HG03521 (cell line): ENCODE measurements at regions not wholly inside any gene's neighbourhood (a gene's known extent, or its start where the extent isn't known, plus 50 kb on each side); places are given as distances from the start of the nearest gene placed in this dataset.

ENCODE experiments used
- ATAC-seq: cut with Tn5 transposase; IDR thresholded peaks from one replicate; pipeline ENCODE4 v1.9.1; 2021; ENCODE audit warnings: mild to moderate bottlenecking, moderate library complexity; ENCODE audit not compliant: unreplicated experiment

DNA sequence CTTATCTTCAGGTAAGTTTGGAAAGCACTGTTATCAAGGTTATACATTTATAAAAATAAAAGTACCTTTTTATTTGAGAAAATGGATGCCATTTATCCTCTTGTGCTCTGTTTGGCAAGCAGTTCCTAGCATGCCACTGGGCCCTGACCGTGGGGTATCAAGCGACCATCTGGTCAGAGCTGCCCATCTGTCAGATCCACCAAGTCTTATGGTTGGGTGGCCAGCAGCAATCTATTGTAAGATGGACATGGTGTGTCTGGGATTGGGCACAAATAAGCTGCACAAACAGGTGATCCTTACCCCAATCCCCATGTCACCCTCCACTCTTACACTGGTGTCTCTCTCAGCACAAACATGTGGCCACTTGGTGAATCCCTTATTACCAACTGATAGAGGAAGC lies 178.5 kb downstream of the DLEU7 start:
- ATAC-seq: no peak

DNA sequence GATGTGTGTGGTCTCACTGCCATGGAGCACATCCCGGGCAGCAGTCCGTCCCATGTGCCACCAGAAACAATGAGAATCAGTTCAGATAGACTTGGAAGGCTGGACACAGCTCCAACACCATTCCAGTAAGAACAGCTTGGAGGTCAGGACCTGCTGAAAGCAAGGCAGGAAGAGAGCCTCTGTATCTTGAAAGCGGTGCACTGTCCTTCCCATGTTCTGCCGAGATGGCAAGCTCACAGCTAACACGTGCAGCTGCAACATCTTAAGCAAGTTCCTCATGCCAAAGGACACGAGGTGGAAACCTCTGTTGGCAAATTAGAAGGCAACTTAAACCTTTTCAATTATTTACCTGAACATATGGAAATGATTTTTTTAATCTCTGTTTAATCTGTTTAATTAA lies 175.4 kb downstream of the DLEU7 start:
- ATAC-seq: no peak

DNA sequence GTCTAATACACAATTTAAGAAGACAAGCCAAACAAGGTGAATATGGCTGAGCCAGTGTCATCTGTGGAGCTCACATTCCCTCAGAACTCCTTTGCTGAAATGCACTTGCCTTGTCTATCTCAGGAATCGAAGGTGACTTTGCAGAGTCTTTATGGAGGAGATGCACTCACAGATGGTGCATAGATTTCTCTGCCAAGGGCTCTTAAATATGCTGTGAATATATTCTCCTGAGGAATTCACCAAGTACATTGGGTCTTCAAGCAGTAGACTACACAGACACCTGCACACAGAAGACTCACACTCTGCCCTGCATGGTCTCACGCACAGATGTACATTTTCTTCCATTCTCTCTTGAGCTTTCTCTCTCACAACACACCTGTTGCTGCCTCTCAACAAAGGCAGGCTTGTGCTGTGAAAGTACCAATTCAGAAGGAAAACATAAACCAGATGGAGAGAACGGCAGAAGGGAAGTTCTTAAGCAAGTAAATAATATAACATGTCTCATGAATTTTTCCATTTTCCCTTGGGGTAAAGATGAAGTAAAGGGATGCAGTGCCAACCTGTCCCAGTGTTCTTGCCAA lies 174.7 kb downstream of the DLEU7 start:
- no peak for ATAC-seq

DNA sequence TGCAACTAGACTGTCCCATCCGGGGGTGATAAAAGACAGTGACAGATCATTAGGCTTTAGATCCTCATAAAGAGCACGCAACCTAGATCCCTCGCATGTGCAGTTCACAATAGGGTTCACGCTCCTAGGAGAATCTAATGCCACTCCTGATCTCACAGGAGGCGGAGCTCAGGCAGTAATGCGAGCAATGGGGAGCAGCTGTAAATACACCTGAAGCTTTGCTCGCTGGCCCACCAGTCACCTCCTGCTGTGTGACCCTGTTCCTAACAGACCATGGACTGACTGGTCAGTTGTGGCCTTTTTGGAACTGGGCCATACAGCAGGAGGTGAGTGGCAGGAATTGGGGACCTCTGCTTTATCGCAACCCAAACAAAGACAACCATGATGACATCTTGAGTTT lies 173.2 kb downstream of the DLEU7 start:
- no peak for ATAC-seq

DNA sequence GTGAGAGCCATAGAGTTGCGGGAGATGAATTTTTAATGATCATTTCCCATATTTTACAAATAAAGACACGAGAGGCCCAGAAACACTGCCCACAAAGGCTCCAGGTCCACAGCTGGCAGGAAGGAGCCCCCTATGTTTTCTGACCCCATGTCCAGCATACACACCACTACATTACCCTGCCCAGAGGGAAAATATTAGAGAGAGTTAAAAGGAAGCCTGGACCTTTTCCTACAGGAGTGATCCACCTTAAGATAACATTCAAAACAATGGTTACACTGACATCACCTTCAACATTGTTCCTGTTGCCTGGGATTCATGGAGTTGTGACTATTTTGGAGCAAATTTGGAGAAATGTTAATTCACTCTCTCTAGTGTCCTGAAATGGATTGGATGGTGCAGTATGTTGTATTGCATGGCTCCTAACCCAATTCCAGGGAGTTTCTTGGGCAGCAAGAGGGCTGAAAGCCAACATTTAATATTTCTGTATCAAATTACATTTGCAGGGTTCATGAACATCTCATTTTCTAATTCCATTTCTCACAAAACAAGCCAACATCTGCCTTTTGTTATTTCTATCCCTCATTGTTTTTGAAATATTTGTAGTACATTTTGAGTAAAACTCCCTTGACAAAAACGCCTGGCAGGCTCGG lies 172.5 kb downstream of the DLEU7 start:
- ATAC-seq: no peak

DNA sequence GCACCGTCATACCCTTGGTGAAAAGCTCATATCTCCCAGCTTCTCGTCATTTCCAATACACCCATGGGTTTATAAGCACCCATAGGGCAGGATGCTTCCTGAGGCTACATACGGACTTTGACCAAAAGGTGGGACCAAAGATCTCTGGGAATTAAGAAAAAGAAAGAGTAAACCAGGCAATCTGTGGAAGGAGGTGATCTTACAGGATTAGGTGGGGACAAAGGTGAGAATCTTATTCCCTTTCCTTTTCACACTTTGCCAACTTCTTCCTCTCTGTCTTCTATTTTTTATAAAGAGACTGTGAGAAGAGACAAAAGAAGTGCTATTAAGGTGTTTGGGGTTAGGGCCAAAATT lies 172.0 kb downstream of the DLEU7 start:
- ATAC-seq: no peak

DNA sequence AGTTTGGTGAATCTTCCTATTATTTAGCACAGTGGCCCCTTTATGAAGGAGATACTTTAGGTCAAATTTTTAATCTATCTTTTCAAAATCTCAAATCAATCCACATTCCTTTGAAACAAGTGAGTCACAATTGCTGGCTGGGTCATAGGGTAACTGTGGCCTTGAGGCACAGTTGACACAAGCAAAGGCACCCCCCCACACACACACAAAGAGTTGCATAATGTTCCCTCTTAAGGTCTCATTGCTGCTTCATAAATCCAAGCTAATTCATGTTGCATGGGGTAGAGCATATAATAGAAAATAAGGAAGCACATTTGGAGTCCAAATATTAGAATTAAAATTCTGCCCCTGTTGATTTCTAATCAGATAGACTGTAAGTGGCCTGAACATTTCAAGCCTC lies 171.5 kb downstream of the DLEU7 start:
- ATAC-seq: no peak

DNA sequence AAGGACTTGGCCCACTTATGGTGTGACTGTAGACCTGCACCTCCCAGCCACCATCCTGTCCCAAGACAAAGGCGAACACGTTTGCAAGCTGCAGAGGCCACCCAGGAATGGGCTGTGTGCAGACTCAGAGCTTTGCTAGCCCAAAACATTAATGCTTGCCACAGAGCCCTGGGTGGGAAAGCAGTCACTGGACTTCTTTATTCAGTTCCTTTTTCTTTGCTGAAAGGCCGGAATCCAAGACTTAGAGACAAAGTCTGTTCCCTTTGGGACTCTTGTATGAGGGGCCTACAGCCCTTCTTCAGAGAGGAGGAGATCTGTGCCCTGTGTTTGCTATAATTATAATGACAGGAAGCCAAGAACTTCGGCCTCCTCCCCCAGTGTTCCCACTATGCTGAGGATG lies 167.8 kb downstream of the DLEU7 start:
- ATAC-seq: no peak

DNA sequence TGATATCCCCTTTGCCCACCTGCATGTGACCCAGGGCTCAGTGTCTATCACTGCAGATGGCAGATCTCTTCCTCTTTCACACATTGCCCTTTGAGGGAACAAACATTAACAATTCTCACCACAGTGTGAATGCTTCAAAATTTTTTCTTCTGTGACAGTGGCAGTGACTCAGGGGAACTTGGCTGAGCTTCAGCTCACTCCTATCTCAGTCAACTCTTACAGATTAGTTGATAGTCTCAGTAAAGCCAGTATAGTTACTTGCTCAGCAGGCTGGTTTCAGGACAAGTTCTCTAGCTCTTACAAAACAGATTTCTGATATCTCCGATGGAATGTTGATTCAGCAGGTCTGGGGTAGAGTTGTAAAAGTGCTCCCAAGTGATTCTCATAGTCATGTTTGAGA lies 166.9 kb downstream of the DLEU7 start:
- no peak for ATAC-seq

DNA sequence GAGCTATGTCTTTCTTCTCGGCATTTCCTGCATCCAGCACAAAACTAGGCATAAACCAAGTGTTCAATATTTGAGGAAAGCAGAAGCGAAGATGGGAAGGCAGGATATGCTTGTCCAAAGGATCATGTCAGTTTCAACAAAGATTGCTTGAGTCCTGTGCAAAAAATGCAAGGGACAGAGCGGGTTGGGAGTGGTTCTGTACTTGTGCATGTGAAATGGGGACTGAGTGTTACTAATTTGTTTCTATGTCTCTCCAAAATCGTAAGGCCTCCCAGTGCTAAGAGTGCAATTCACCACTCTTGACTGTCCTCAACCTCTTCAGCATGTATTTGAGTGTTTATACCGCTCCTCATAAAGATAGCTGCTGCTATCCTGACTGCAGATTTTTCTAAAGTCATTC lies 166.2 kb downstream of the DLEU7 start:
- no peak for ATAC-seq

DNA sequence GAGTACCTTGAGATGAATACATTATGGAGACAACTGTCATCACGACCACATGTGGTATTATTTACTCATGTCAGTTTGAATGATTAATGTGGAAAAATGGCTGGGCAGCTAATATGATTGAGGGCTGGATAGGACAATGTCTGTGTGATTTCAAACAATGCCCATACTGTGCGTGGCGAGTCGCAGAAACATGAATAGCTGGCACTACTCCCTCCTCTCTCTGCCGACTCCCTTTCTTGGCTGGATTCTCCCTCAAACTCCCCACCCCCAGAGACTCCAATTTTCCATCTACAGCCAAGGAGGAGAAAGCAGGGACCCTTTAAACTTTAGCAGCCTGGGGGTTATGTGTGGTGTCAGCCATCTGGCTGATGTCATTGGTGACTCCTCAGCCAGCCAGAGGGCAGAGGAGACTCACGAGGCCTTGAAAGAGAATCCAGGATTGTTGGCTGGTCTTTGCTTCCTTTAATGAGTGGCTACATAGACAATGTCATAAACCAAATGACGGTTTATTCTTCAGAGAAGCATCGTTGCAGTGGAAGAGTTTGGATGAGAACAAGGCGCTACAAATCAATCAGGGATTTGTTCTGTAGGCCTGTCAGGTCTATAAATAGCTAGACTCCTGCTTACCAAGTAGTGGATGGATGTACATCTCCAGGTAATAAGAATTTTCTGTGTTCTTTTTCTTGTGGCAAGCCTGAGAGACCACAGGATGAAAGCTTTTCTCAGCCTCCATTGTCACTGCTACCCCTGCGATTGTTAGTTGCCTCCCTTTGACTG lies 165.6 kb downstream of the DLEU7 start:
- no peak for ATAC-seq

DNA sequence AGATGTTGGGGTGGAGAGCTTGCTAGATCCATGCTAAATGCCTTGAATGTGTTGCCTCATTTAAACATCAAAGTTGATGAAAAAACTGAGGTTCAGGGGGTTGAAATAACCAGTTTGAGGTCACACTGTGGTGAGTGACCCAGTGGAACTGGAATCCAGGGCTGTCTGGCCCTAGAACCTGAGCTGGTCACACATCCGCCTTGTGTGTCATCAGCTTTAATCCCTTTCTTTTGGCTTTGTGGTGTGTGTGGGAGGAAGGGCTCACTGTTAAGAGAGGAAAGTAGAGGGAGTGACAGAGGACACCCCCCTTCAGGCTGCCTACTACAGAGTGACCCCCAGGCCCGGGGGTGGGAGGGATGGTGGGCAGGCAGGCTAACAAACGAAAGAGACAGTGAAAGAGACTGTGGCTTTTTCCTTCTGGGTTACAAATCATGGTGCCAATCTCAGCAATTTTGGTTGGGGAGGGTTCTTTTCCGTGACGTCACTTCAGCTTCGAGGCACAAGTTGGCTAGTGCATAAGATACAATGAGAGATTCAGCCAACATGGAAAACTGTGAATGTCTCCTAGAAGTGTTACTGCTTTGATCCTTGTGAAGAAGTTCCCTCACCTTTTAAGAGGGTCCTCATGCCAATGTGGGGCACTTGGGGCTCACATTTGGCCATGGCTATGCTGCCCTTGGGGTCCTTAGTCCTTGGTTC lies 164.9 kb downstream of the DLEU7 start:
- no peak for ATAC-seq

DNA sequence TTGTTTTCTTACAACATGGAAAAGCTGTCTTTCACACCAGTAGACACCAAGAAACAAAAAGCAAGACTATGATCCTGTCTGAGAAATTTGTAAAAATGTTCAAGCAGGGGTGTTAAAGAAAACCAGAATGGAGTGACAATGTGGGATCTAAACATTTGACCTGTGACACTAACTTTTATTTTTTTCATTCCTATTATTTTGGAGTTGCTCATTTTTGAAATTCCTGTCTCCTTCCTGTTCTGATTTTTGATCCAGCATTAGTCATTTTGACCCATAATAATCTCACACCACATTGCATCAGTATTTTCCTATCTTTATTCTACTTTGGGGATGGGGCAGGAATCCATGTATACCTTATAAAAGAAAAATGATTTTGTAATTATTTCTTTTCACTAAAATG lies 164.2 kb downstream of the DLEU7 start:
- ATAC-seq: no peak

DNA sequence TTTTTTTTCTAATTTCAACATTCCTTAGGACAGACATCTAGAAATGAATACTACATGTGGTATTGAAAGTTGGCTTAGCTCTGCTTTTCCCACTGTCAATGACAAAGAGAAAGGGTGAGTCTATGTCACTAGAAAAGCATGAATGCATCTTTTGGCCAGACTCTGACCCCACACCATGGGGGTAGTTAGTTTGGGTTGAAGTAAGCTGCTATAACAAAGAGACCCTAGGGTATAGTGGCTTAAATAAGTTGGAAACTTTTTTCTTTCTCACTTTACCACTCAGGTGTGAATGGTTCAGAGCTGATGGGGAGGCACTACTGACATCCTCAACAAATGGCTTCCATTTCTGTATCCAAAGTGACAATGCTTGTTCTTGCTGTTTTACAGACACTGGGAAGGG lies 161.5 kb downstream of the DLEU7 start:
- ATAC-seq: no peak

DNA sequence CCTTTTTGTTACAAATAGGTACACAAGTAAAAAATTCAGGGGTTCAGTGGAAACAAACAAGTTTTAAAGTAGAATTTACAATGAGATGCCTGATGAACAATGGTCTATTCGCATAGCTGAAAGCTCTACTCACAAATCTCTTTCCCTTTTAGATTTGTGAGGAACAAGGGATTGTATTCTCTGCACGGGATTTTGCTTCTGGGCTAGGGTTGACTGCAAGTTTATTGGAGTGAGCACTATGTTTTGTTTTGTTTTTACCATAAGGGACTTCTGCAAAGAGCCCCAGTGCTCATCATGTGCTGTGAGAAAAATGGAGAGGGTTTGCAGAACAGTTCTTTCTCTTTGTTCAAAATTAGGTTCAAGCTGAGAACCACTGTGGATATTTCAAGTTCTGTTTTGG lies 160.5 kb downstream of the DLEU7 start:
- ATAC-seq: no peak

DNA sequence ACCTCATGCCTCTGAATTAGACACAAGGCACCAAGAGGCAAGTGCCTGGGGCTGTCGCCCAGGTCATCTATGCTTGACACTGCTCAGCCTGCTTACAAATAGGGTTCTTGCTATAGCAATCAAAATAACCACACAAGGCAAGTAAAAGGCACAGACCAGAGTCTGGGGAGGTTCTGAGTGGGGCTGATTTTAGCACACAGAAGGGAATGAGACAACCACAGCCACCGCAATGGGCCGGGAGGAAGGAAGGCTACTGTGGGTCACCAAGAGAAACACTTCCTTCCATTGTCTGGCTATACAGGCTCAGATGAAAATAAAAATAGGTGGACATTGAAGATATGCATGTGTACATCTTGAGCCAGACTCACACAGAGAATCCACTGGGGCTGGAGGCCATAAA lies 159.1 kb downstream of the DLEU7 start:
- no peak for ATAC-seq

DNA sequence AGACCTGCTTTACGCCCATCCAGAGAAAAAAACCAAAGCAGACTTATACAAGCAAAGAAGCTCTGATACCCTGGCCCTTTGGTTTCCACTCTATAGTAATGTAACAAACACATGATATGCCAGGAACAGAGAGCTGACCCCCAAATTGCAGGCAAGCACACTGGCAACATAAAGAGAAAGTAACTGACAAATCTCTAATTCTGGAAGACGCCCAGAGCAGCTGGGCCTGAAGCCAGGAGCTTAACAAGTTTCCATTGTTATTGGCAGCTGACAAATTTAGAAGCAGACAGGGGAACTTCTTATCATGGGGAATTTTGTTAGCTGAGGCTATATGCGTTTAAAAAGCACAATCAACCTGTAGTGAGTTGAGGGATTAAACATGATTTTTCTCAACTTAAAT lies 158.0 kb downstream of the DLEU7 start:
- ATAC-seq: no peak

DNA sequence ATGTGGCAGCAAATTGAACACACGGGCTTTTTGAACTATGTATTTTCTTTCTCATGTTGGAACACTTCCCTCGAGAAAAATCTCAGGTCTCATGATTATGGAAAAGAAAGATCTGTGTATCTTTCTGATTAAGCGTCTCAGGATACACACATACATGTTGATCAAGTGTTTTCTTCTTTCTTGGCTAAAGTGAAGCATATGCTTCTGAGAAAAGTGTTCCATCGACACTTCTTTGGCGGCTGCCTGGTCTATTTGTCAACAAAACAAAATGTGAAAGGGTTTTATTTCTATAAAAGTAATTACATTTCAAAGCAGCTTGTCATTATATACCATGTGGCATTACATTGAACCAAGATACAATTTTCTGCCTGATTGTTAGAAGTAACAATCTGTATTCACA lies 157.5 kb downstream of the DLEU7 start:
- ATAC-seq: no peak

DNA sequence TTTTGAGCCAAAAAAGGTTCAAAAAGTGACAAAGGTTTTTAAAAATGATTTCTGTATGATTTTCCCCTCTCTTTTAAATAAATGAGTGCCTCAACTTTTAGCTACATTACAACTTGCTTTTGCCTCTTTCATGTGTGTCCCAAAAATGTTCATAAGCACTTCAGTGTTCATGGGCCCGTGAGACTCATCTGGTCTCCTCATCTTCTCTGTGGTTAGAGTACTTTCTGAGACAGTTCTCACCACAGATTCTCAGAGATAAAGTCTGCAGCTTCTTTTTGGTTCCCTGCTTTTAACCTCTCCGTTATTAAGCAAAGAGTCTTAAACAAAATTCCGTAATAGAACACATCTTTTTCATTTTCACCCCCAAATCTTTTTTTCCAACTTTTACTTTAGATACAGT lies 156.9 kb downstream of the DLEU7 start:
- ATAC-seq: no peak

DNA sequence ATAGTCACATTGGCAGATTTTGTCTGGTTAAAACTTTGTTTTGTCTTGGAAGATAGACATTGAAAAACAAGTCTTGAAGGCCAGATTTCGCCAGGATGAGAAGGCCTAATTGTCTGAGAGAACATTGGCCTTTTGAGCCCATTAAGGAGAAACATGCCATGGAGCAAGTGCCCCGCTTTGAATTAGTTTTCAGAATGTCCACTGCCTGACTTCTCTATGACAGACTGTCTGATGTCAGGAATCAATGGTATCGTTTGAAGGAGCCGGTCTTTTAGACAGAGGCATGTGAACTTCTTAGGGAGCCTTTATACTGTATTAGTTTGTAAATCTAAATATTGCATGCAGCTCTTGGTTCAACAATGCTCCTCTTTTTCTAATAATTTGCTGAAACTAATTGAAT lies 155.9 kb downstream of the DLEU7 start:
- ATAC-seq: no peak

DNA sequence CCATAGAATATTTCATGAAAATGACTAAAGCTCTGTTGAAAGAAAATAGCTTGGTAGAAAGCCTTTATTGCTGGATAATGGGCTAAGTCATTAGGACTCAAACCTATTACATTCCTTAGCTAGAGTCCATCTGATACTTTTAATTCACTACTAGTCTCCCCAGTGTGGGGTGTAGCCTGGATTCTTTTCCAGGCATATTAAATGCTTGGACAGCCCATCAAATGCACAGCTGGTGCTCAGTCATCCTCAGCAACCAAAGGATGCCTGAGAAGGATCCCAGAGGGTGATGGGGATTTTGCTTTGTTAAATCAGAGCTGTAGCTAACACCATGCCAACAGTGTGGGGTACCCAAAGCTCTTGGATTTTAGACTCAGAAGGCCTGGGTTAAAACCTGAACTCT lies 153.5 kb downstream of the DLEU7 start:
- ATAC-seq: no peak

DNA sequence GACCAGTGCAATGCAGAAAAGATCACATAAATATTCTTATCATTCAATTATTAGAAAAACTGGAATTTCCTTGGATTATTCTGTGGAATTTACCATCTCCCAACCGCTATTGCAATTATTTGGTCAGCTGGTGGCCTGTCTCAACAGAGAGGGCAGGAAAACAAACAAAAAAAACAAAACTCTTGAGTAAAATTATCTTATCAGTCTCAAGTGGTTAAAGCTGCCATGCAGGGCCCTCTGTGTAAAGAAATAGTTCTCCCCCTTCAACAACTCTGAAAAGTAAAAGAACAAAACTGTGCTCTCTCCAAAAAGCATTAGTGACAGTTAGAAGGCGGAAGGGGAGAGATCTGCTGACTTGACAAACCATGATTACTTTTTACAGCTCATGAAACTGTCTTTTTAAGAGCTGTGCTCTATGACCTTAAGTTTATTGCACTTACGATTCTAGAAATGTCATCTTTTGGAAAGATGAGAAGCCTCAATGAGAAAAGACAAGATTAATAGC lies 152.3 kb downstream of the DLEU7 start:
- ATAC-seq: no peak
